Peyer's patch (tissue), 4 donors: ENCODE measurements at regions not wholly inside any gene's neighbourhood (a gene's known extent, or its start where the extent isn't known, plus 50 kb on each side); places are given as distances from the start of the nearest gene placed in this dataset.
"Not testable (repeated sequence)": the region's sequence is repeated elsewhere in the genome, so short reads cannot be mapped to it uniquely, and the experiment has no call there.

Experiments used
- DNase-seq, 3 donors: peaks; one replicate each; pipeline ENCODE4 v3.0.0-alpha.2; 2017 to 2019
- H3K27ac ChIP-seq, 4 donors: fragments of 200-600 bp; sonication (generic); one replicate each; pipeline ENCODE4 v1.5.1; 2016 to 2019
- H3K27me3 ChIP-seq, 2 donors: fragments of 200-600 bp; sonication (generic); one replicate each; pipeline ENCODE4 v1.5.1; 2019
- H3K36me3 ChIP-seq, 3 donors: fragments of 200-600 bp; sonication (generic); one replicate each; pipeline ENCODE4 v1.5.1; 2016 to 2019
- H3K4me1 ChIP-seq, 4 donors: fragments of 200-600 bp; sonication (generic); one replicate each; pipeline ENCODE4 v1.5.1; 2016 to 2019
- H3K4me3 ChIP-seq, 4 donors: fragments of 200-600 bp; sonication (generic); 1 replicate in 3 of 4; 2 replicates in 1 of 4; pipeline ENCODE4 v1.5.1; 2016 to 2019; ENCODE audit warnings: mild to moderate bottlenecking in 1 of 4
- H3K9me3 ChIP-seq, 4 donors: fragments of 200-600 bp; sonication (generic); one replicate each; pipeline ENCODE4 v1.5.1; 2016 to 2019; ENCODE audit warnings: mild to moderate bottlenecking in 1 of 4
- POLR2A ChIP-seq, 2 donors: fragments of 450-650 bp; IDR thresholded peaks; one replicate each; pipeline ENCODE4 v1.5.1; 2017; ENCODE audit warnings: antibody characterized with exemption in 2 of 2, mild to moderate bottlenecking in 2 of 2, moderate library complexity in 2 of 2
- TF ChIP-seq, protein P1 (sequence below), 6 experiments: fragments of 450-650 bp in 4 of 6; fragments of 200-600 bp in 2 of 6; sonication (generic) in 1 of 6; IDR thresholded peaks; one replicate each; pipeline ENCODE4 v1.5.1; 2017 to 2019; ENCODE audit warnings: antibody characterized with exemption in 6 of 6, mild to moderate bottlenecking in 3 of 6, moderate library complexity in 1 of 6

DNA sequence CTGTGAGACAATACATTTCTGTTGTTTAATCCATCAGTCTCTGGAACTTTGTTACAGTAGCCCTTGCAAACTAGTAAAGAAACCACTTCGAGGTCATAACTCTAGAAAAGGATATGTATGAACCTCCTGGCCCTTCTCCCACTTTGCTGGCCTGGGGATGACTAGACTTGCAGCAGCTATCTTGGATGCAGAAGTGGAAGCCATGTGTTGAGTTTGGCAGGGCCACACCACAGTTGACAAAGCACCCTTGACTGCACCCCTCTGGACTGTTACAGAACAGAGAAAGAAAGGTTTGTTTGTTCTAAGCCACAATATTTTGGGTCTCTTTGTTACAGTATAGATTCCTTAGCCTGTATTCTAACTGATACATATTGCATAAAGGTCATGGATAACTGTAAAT, 183.2 kb upstream of the TAS2R1 start:
- H3K27ac ChIP-seq: no peak overlapping the region
- no peaks in the 10 kb centered on the region for H3K4me1 ChIP-seq
- no peak for DNase-seq
- H3K4me3 ChIP-seq: no peak overlapping the region
- TF ChIP-seq POLR2A (IDR thresholded peaks at IDR 0.05): no peak
- TF ChIP-seq, protein P1, sequence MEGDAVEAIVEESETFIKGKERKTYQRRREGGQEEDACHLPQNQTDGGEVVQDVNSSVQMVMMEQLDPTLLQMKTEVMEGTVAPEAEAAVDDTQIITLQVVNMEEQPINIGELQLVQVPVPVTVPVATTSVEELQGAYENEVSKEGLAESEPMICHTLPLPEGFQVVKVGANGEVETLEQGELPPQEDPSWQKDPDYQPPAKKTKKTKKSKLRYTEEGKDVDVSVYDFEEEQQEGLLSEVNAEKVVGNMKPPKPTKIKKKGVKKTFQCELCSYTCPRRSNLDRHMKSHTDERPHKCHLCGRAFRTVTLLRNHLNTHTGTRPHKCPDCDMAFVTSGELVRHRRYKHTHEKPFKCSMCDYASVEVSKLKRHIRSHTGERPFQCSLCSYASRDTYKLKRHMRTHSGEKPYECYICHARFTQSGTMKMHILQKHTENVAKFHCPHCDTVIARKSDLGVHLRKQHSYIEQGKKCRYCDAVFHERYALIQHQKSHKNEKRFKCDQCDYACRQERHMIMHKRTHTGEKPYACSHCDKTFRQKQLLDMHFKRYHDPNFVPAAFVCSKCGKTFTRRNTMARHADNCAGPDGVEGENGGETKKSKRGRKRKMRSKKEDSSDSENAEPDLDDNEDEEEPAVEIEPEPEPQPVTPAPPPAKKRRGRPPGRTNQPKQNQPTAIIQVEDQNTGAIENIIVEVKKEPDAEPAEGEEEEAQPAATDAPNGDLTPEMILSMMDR (IDR thresholded peaks at IDR 0.05): no peak
- no peaks in the 10 kb centered on the region for H3K27me3 ChIP-seq
- H3K36me3 ChIP-seq: no peaks in the 10 kb centered on the region
- H3K9me3 ChIP-seq: no peaks in the 10 kb centered on the region

DNA sequence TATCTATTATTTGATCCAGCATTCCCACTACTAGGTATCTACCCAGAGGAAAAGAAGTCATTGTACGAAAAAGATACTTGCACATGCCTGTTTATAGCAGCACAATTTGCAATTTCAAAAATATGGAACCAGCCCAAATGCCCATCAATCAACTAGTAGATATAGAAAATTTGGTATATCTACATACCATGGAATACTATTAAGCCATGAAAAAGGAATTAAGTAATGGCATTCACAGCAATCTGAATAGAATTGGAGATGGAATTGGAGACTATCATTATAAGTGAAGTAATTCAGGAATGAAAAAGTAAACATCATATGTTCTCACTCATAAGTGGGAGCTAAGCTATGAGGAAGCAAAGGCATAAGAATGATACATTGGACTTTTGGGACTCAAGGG, 177.2 kb upstream of the TAS2R1 start:
- not testable (repeated sequence) for H3K4me3 ChIP-seq, H3K27me3 ChIP-seq, DNase-seq

DNA sequence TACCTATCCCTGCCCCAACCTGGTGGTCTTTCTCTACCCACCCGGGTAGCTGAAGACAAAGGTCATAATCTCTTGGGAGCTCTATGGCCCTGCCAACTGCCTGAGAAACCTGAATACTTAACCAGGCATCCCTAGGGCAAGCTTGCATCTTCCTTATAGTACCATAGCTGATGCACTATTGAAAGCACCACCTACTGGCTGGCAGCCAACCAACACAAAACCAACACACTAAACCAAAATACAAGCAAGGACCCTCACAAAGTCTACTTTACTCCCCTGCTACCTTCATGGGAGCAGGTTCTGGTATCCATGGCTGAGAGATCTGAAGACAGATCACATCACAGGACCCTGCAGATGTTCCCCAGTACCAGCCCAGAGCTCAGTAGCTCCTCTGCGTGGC, 171.8 kb upstream of the TAS2R1 start:
- Histone ChIP-seq H3K9me3 (no peaks in the 10 kb centered on the region), H3K36me3 (no peaks in the 10 kb centered on the region), H3K4me3 (no peak overlapping the region), H3K27me3 (no peaks in the 10 kb centered on the region), H3K4me1 (no peaks in the 10 kb centered on the region), H3K27ac (no peak overlapping the region)
- no peak for DNase-seq
- TF ChIP-seq, protein P1 (IDR thresholded peaks at IDR 0.05): no peak
- TF ChIP-seq POLR2A (IDR thresholded peaks at IDR 0.05): no peak

More for the DNA sequence above, 177.2 kb upstream of the TAS2R1 start:
- H3K27ac ChIP-seq, H3K36me3 ChIP-seq, H3K9me3 ChIP-seq, H3K4me1 ChIP-seq: not testable (repeated sequence)

DNA sequence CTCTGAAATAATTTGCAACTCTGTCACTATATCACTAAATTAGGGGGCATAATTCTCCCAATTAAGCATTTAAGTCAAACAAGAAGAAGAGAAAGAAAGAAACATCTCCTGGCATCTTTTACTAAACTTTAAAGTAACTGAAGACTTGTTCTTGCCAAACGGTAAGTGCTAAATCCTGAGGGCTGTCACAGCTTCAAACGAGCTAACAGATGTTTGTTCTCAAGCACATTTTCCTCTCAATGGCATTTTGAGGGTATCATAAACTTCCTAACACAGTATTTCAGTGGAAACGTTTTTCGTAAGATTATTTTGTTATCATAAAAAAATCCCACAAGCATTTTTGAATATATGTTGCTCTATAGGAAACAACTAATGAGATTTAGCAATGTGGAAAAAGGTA, 169.5 kb upstream of the TAS2R1 start:
- TF ChIP-seq, protein P1 (IDR thresholded peaks at IDR 0.05): no peak
- no peak for TF ChIP-seq POLR2A (IDR thresholded peaks at IDR 0.05)
- H3K9me3 ChIP-seq: no peaks in the 10 kb centered on the region
- H3K27ac ChIP-seq: no peak overlapping the region
- H3K4me3 ChIP-seq: no peak overlapping the region
- no peaks in the 10 kb centered on the region for H3K4me1 ChIP-seq
- no peaks in the 10 kb centered on the region for H3K36me3 ChIP-seq
- DNase-seq: no peak
- H3K27me3 ChIP-seq: no peaks in the 10 kb centered on the region

DNA sequence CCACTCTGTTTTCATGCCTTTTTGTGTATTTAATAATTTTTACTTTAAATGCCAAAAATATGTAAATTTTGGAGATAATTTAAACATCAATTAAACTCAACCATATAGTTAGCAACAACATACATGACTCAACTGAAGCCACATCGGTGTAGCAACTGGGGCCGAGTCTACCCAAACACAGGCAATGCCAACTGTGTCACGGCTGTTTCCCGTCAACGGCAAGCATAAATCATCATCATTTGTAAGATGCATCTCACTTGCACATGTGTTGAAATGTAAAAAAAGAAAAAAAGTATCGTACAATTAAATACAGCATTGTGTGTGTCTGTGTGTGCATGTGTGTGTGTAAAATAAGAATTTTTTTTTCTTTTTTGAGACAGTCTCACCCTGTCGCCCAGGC, 160.1 kb upstream of the TAS2R1 start:
- H3K27me3 ChIP-seq: no peaks in the 10 kb centered on the region
- DNase-seq: no peak
- H3K4me1 ChIP-seq: no peaks in the 10 kb centered on the region
- no peak for TF ChIP-seq POLR2A (IDR thresholded peaks at IDR 0.05)
- TF ChIP-seq, protein P1 (IDR thresholded peaks at IDR 0.05): no peak
- no peaks in the 10 kb centered on the region for H3K36me3 ChIP-seq
- H3K27ac ChIP-seq: no peak overlapping the region
- no peaks in the 10 kb centered on the region for H3K9me3 ChIP-seq
- H3K4me3 ChIP-seq: no peak overlapping the region

DNA sequence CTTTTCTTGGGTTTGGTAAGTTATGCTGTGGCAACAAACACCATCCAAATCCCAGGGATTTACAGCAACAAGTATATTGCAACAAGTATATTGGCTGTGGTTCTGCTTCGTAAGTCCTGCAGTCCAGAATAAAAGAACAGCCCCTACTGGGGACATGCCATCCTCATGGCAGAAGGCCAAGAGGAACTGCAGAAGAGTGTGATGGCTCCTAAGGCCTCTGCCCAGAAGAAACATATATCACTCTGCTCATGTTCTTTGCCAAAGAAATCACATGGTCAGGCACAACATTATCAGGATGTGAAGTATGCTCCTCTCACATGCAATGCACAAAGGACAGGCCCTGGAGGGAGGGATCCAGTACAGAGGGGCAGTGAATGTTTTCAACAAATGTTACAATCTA, 159.6 kb upstream of the TAS2R1 start:
- DNase-seq: no peak
- Histone ChIP-seq H3K36me3 (no peaks in the 10 kb centered on the region), H3K27me3 (no peaks in the 10 kb centered on the region), H3K4me1 (no peaks in the 10 kb centered on the region), H3K27ac (no peak overlapping the region), H3K4me3 (no peak overlapping the region), H3K9me3 (no peaks in the 10 kb centered on the region)
- TF ChIP-seq, protein P1 (IDR thresholded peaks at IDR 0.05): no peak
- TF ChIP-seq POLR2A (IDR thresholded peaks at IDR 0.05): no peak
